Endothelial cell of umbilical vein (primary cell): ENCODE measurements at regions not wholly inside any gene's neighbourhood (a gene's known extent, or its start where the extent isn't known, plus 50 kb on each side); places are given as distances from the start of the nearest gene placed in this dataset.

ENCODE experiments used
- BruUV-seq: library from RNA; stranded (reverse); fragments of 400-500 nt; replicated peaks from 2 replicates; lab custom pipeline; 2021; lab: Mats Ljungman, UMichigan
- CTCF ChIA-PET: fragments of 300-600, 350-600 bp; sonication (Branson Sonifier 250); formaldehyde crosslinking; loops from one replicate; lab custom pipeline; 2021; ENCODE audit warnings: antibody characterized with exemption, inconsistent platforms; lab: Charles Lee
- POLR2A ChIA-PET: fragments of 300-600, 350-600 bp; sonication (Branson Sonifier 250); formaldehyde crosslinking; loops from one replicate; lab custom pipeline; 2021; ENCODE audit warnings: antibody characterized with exemption, inconsistent platforms; lab: Charles Lee
- DNase-seq: peaks from one replicate; pipeline ENCODE4 v3.0.0-alpha.2; 2011; ENCODE audit warnings: low read depth, low spot score
- FAIRE-seq: peaks from 2 replicates; lab custom pipeline; 2011; peaks lifted over from hg19 to GRCh38; lab: Jason Lieb, UNC
- H2AFZ ChIP-seq: 2 replicates; pipeline ENCODE4 v1.6.0; 2012; ENCODE audit warnings: low read depth, low read length, control low read depth, inconsistent platforms
- H3K27ac ChIP-seq: 2 replicates; pipeline ENCODE4 v1.5.1; 2011; ENCODE audit warnings: low read depth, mild to moderate bottlenecking, control low read depth, low read length, moderate library complexity; ENCODE audit not compliant: insufficient read depth
- H3K27me3 ChIP-seq, 2 experiments: 2 replicates each; pipeline versions ENCODE4 v1.6.0 to v1.6.1; 2011; ENCODE audit warnings: low read length in 2 of 2, mixed read lengths in 1 of 2; ENCODE audit not compliant: control insufficient read depth in 2 of 2, insufficient read depth in 2 of 2
- H3K36me3 ChIP-seq, 2 experiments: 2 replicates in 1 of 2; 3 replicates in 1 of 2; pipeline ENCODE4 v1.5.1; 2011; ENCODE audit warnings: low read length in 2 of 2, mild to moderate bottlenecking in 1 of 2, moderate library complexity in 1 of 2; ENCODE audit not compliant: control insufficient read depth in 2 of 2, insufficient read depth in 2 of 2; ENCODE audit errors: extremely low read depth in 1 of 2
- H3K4me1 ChIP-seq: 3 replicates; pipeline ENCODE4 v1.5.1; 2011; ENCODE audit warnings: mild to moderate bottlenecking, low read length; ENCODE audit not compliant: control insufficient read depth, insufficient read depth; ENCODE audit errors: extremely low read depth
- H3K4me2 ChIP-seq: 2 replicates; pipeline ENCODE4 v1.6.1; 2011; ENCODE audit warnings: low read length, control low read depth, mixed read lengths; ENCODE audit not compliant: insufficient read depth
- H3K4me3 ChIP-seq, 3 experiments: fragments of 200-600 bp in 1 of 3; sonication (generic), shearing (Covaris generic) in 1 of 3; replicated peaks in 1 of 3; 2 replicates each; pipeline ENCODE4 v1.5.1; 2011 to 2016; ENCODE audit warnings: control low read depth in 3 of 3, low read length in 3 of 3, mild to moderate bottlenecking in 2 of 3, inconsistent platforms in 1 of 3, low read depth in 1 of 3, moderate library complexity in 1 of 3; ENCODE audit not compliant: insufficient read depth in 1 of 3
- H3K79me2 ChIP-seq: 2 replicates; pipeline ENCODE4 v1.6.0; 2012; ENCODE audit warnings: low read length, inconsistent platforms; ENCODE audit not compliant: control insufficient read depth, insufficient read depth
- H3K9ac ChIP-seq: replicated peaks from 2 replicates; pipeline ENCODE3; 2011; ENCODE audit warnings: low read length, control low read depth; ENCODE audit not compliant: insufficient read depth; ENCODE audit errors: extremely low read depth
- H3K9me1 ChIP-seq: replicated peaks from 3 replicates; pipeline ENCODE4 v1.6.0; 2011; ENCODE audit warnings: mild to moderate bottlenecking, low read length; ENCODE audit not compliant: control insufficient read depth, insufficient read depth; ENCODE audit errors: extremely low read depth
- H3K9me3 ChIP-seq: replicated peaks from 2 replicates; pipeline ENCODE4 v1.5.1; 2012; ENCODE audit warnings: low read length, inconsistent platforms; ENCODE audit not compliant: control insufficient read depth, insufficient read depth
- H4K20me1 ChIP-seq: replicated peaks from 2 replicates; pipeline ENCODE3; 2011; ENCODE audit warnings: mild to moderate bottlenecking, low read length; ENCODE audit not compliant: control insufficient read depth, insufficient read depth; ENCODE audit errors: extremely low read depth
- CTCF ChIP-seq, 2 donors: IDR thresholded peaks; 1 replicate in 1 of 2; 2 replicates in 1 of 2; pipeline ENCODE4 v1.5.1; 2011; ENCODE audit warnings: low read length in 2 of 2, mild to moderate bottlenecking in 2 of 2, moderate library complexity in 2 of 2, control low read depth in 1 of 2, inconsistent platforms in 1 of 2, low read depth in 1 of 2; ENCODE audit not compliant: insufficient read depth in 1 of 2; ENCODE audit errors: extremely low read depth in 1 of 2
- EZH2 ChIP-seq: IDR thresholded peaks from 2 replicates; pipeline ENCODE4 v1.6.1; 2012; ENCODE audit warnings: borderline replicate concordance, low read depth, mild to moderate bottlenecking, moderate library complexity, low read length, inconsistent platforms; ENCODE audit not compliant: severe bottlenecking
- FOS ChIP-seq: IDR thresholded peaks from 2 replicates; pipeline ENCODE4 v1.6.1; 2011; ENCODE audit warnings: mild to moderate bottlenecking, low read length, moderate library complexity, borderline replicate concordance; ENCODE audit not compliant: insufficient read depth
- GATA2 ChIP-seq: IDR thresholded peaks from 2 replicates; pipeline ENCODE4 v1.7.0; 2011; ENCODE audit warnings: low read depth, mild to moderate bottlenecking, moderate library complexity, mixed read lengths, low read length; ENCODE audit not compliant: insufficient read length, insufficient read depth
- JUN ChIP-seq: IDR thresholded peaks from 2 replicates; pipeline ENCODE4 v1.6.1; 2011; ENCODE audit warnings: borderline replicate concordance, low read depth; ENCODE audit not compliant: insufficient read length, insufficient read depth
- MAX ChIP-seq: IDR thresholded peaks from 2 replicates; pipeline ENCODE4 v1.6.1; 2011; ENCODE audit not compliant: insufficient read depth, insufficient read length
- MYC ChIP-seq: IDR thresholded peaks from one replicate; pipeline ENCODE4 v1.6.1; 2011; ENCODE audit warnings: mild to moderate bottlenecking, low read depth, low read length
- POLR2A ChIP-seq: IDR thresholded peaks from 2 replicates; pipeline ENCODE4 v1.6.1; 2012; ENCODE audit warnings: low read depth, mild to moderate bottlenecking, control low read depth, low read length
- POLR2AphosphoS5 ChIP-seq: IDR thresholded peaks from 2 replicates; pipeline ENCODE4 v1.6.1; 2012; ENCODE audit warnings: low read depth, mild to moderate bottlenecking, control low read depth, low read length, moderate library complexity; ENCODE audit not compliant: insufficient read depth
- dilution Hi-C: fragments of 300-500 bp; cut with MboI; formaldehyde crosslinking; loops from one replicate; pipeline ENCODE4 v1.15.0; 2019; ENCODE audit warnings: low sequenced_read_pairs; ENCODE audit not compliant: extremely low pct_ligation_motif_present
- intact Hi-C: fragments of 100-400 bp; cut with micrococcal nuclease; formaldehyde crosslinking; loops from one replicate; pipeline ENCODE4 v1.10.0; 2022

GRCh38 chr4:115972967-115973366 is 859.5 kb upstream of the NDST4 start:
- CTCF ChIA-PET: no interaction called here
- Histone ChIP-seq H3K9ac (no peak overlapping the region), H3K27me3 (no peaks in the 10 kb centered on the region), H3K79me2 (no peaks in the 10 kb centered on the region), H4K20me1 (no peaks in the 10 kb centered on the region), H3K4me1 (no peaks in the 10 kb centered on the region), H3K4me3 (no peak overlapping the region), H3K9me1 (no peaks in the 10 kb centered on the region), H2AFZ (no peak overlapping the region), H3K4me2 (no peak overlapping the region), H3K36me3 (no peaks in the 10 kb centered on the region), H3K27ac (no peak overlapping the region), H3K9me3 (no peaks in the 10 kb centered on the region)
- DNase-seq (no peak), FAIRE-seq (no peak)
- no TSS peak for BruUV-seq
- intact Hi-C loops (no loop called here), dilution Hi-C loops (no loop called here)
- POLR2A ChIA-PET: no interaction called here
- TF ChIP-seq MAX (no peak), GATA2 (no peak), FOS (no peak), POLR2A (no peak), MYC (no peak), POLR2AphosphoS5 (no peak), JUN (no peak), EZH2 (no peak)

- no peak for DNase-seq
- dilution Hi-C loops (no loop called here), intact Hi-C loops (no loop called here)
- H3K4me2 ChIP-seq: no peak overlapping the region
- ChIA-PET POLR2A (no interaction called here), CTCF (no interaction called here)
- H3K79me2 ChIP-seq: no peaks in the 10 kb centered on the region
- no peak for TF ChIP-seq FOS
- TF ChIP-seq POLR2AphosphoS5: no peak
- no peak for TF ChIP-seq CTCF (IDR thresholded peaks at IDR 0.05; ENCODE audit: extremely low read depth in 1 of 2, insufficient read depth in 1 of 2, low read depth in 1 of 2, low read length in 2 of 2)
- TF ChIP-seq MYC: no peak
- no peak for TF ChIP-seq EZH2
- no peak for TF ChIP-seq MAX
- TF ChIP-seq POLR2A: no peak
- no peak for TF ChIP-seq JUN
- TF ChIP-seq GATA2: no peak
- BruUV-seq: no TSS peak
- H3K9me1 ChIP-seq: no peaks in the 10 kb centered on the region
- H3K4me3 ChIP-seq: no peak overlapping the region
- H3K27me3 ChIP-seq: no peaks in the 10 kb centered on the region
- no peaks in the 10 kb centered on the region for H3K4me1 ChIP-seq
- no peak for FAIRE-seq
- no peak overlapping the region for H3K27ac ChIP-seq
- no peak overlapping the region for H2AFZ ChIP-seq
- H3K9ac ChIP-seq: no peak overlapping the region
- no peaks in the 10 kb centered on the region for H4K20me1 ChIP-seq
- H3K9me3 ChIP-seq: no peaks in the 10 kb centered on the region
- H3K36me3 ChIP-seq: no peaks in the 10 kb centered on the region
Measured at GRCh38 chr4:115970859-115971258, 857.4 kb upstream of the NDST4 start.
